Mucosa of descending colon (tissue), 3 donors: ENCODE measurements at regions not wholly inside any gene's neighbourhood (a gene's known extent, or its start where the extent isn't known, plus 50 kb on each side); places are given as distances from the start of the nearest gene placed in this dataset.

Experiments used
- ATAC-seq: fragments of 200-7000 bp; cut with Tn5 transposase; one replicate; pipeline ENCODE4 v1.9.1; 2020; ENCODE audit warnings: mild to moderate bottlenecking, moderate library complexity
- DNase-seq, 3 donors: peaks; one replicate each; pipeline ENCODE4 v3.0.0-alpha.2; 2020
- H3K36me3 ChIP-seq: fragments of 200-600 bp; one replicate; pipeline ENCODE4 v1.8.0; 2021; ENCODE audit warnings: low read depth, mild to moderate bottlenecking
- H3K4me1 ChIP-seq: fragments of 200-600 bp; one replicate; pipeline ENCODE4 v1.8.0; 2021; ENCODE audit warnings: low read depth, mild to moderate bottlenecking
- H3K4me3 ChIP-seq: fragments of 200-600 bp; one replicate; pipeline ENCODE4 v1.8.0; 2021; ENCODE audit warnings: mild to moderate bottlenecking
- H3K9me3 ChIP-seq: fragments of 200-600 bp; one replicate; pipeline ENCODE4 v1.8.0; 2021; ENCODE audit warnings: mild to moderate bottlenecking
- intact Hi-C, 2 donors: fragments of 100-400 bp; cut with DNase I in 1 of 2; cut with micrococcal nuclease in 1 of 2; formaldehyde crosslinking; loops; one replicate each; pipeline versions ENCODE4 v1.11.0 to v1.11.1; 2022; cut with DNase I, micrococcal nuclease
- TF ChIP-seq, protein P1 (sequence below): fragments of 200-600 bp; IDR thresholded peaks from one replicate; pipeline ENCODE4 v1.8.0; 2022; ENCODE audit warnings: antibody characterized with exemption, mild to moderate bottlenecking
- donor health status: DM: no; HTN: no; CAD: no; lungs with moderate emphysema.
- donor health status: DM: no; HTN: no; CAD: no.
- donor health status: DM: no; HTN: yes; CAD: no.

DNA sequence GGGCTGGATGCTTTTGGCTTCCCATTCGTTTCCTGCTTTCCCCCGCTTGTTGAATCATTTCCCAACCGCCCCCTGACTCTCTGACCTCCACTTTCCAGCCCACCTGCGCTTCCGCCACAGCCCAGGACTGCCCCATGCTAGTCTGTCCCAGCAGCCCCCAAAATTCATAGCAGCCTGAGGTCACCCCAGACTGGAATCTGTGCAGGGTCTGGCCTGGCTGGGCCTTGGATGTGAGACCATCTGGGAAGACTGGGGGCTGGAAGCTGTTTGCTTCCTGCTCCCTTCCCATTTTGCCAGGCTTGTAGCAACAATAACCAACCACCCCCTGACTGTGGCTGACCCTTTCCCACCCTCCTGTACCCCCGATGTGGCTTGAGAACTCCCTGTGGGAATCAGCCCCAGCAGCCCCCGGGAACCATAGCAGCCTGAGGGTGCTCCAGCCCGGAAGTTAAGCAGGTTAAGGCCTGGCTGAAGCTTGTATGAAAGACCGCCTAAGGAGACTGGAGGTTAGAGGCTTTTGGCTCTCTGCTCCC lies 2290.8 kb downstream of the TP53TG3F start:
- Histone ChIP-seq H3K36me3 (no peaks in the 10 kb centered on the region), H3K9me3 (peaks cover 97% of the 10 kb centered on the region), H3K4me3 (no peak overlapping the region), H3K4me1 (no peaks in the 10 kb centered on the region)
- TF ChIP-seq, protein P1, sequence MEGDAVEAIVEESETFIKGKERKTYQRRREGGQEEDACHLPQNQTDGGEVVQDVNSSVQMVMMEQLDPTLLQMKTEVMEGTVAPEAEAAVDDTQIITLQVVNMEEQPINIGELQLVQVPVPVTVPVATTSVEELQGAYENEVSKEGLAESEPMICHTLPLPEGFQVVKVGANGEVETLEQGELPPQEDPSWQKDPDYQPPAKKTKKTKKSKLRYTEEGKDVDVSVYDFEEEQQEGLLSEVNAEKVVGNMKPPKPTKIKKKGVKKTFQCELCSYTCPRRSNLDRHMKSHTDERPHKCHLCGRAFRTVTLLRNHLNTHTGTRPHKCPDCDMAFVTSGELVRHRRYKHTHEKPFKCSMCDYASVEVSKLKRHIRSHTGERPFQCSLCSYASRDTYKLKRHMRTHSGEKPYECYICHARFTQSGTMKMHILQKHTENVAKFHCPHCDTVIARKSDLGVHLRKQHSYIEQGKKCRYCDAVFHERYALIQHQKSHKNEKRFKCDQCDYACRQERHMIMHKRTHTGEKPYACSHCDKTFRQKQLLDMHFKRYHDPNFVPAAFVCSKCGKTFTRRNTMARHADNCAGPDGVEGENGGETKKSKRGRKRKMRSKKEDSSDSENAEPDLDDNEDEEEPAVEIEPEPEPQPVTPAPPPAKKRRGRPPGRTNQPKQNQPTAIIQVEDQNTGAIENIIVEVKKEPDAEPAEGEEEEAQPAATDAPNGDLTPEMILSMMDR: no peak
- peak in 1 of 3 donors; percentile 15 for DNase-seq
- intact Hi-C loops: no loop called here
- no peak for ATAC-seq

DNA sequence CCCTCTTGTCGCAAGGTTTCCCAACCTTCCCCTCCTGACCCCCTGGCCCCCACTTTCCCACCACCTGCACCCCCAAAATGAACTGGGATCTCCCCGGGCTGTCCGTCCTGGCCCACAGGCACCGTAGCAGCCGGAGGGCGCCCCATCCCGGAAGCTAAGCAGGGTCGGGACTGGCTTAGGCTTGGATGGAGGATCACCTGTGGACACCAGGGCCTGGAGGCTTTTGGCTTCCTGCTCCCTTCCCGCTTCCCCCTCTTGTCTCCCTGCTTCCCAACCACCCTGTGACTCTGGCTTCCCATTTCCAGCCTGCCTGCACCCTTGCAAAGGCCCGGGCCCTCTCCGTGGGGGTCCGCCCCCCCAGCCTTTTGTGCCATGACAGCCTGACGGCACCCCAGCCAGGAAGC lies 2291.3 kb downstream of the TP53TG3F start:
- intact Hi-C loops: no loop called here
- H3K4me1 ChIP-seq: no peaks in the 10 kb centered on the region
- H3K36me3 ChIP-seq: no peaks in the 10 kb centered on the region
- ATAC-seq (no peak), DNase-seq (peak in 1 of 3 donors; percentile 14)
- peaks cover 97% of the 10 kb centered on the region for H3K9me3 ChIP-seq
- H3K4me3 ChIP-seq: no peak overlapping the region
- TF ChIP-seq, protein P1: no peak

DNA sequence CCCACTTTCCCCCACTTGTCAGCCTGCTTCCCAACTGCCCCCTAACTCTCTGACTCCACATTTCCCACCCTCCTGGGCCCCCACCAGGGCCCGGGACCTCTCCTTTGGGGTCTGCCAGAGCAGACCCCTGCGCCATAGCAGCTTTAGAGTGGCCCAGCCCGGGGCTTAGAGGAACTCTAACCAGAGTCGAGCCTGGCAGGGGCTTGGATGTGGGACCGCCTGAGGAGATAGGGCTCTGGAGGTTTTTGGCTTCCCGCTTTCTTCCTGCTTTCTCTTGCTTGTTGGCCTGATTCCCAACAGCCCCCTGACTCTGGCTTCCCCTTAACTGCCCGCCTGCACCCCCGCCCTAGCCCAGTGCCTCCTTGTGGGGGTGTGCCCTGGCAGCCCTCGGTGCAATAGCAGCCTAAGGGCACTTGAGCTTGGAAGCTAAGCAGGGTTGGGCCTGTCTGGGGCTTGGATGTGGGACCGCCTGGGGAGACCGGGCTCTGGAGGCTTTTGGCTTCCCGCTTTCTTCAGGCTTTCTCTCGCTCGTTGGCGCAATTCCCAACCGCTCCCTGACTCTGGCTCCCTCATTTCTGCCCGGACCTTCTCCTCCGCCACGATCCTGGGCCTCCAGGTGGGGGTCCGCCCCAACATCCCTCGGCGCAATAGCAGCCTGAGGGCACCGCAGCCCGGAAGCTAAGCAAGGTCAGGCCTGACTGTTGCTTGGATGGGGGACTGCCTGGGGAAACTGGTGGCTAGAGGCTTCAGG lies 2292.0 kb downstream of the TP53TG3F start:
- no peak for ATAC-seq
- TF ChIP-seq, protein P1: no peak
- DNase-seq: peak in 2 of 3 donors; percentile 14 to 36
- no peaks in the 10 kb centered on the region for H3K4me1 ChIP-seq
- peaks cover 95% of the 10 kb centered on the region for H3K9me3 ChIP-seq
- intact Hi-C loops: no loop called here
- H3K4me3 ChIP-seq: no peak overlapping the region
- no peaks in the 10 kb centered on the region for H3K36me3 ChIP-seq

DNA sequence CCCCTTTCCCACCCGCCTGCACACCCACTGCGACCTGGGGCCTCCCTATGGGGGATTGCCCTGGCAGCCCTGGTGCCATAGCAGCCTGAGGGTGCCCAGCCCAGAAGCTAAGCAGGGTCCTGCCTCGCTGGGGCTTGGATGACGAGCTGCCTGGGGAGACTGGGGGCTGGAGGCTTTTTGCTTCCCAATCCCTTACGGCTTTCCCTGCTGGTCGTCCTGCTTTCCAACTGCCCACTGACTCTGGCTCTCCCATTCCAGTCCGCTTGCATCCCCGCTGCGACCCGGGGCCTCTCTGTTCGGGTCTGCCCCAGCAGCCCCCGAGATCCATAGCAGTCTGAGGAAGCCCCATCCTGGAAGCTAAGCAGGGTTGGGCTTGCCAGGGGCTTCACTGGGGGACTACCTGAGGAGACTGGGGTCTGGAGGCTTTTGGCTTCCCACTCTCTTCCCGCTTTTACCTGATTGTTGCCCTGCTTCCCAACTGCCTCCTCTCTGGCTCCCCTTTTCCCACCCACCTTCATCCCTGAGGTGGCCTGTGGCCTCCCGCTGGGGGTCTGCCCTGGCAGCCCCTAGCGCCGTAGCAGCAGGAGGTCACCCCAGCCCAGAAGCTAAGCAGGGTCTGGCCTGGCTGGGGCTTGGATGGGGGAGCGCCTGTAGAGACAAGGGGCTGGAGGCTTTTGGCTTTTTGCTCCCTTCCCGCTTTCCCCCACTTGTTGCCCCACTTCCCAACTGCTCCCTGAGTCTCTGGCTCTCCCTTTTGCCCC lies 2292.8 kb downstream of the TP53TG3F start:
- intact Hi-C loops: no loop called here
- DNase-seq: peak in 1 of 3 donors; percentile 31
- no peak for ATAC-seq
- Histone ChIP-seq H3K4me1 (no peaks in the 10 kb centered on the region), H3K36me3 (no peaks in the 10 kb centered on the region), H3K9me3 (peaks cover 95% of the 10 kb centered on the region), H3K4me3 (no peak overlapping the region)
- TF ChIP-seq, protein P1: no peak

DNA sequence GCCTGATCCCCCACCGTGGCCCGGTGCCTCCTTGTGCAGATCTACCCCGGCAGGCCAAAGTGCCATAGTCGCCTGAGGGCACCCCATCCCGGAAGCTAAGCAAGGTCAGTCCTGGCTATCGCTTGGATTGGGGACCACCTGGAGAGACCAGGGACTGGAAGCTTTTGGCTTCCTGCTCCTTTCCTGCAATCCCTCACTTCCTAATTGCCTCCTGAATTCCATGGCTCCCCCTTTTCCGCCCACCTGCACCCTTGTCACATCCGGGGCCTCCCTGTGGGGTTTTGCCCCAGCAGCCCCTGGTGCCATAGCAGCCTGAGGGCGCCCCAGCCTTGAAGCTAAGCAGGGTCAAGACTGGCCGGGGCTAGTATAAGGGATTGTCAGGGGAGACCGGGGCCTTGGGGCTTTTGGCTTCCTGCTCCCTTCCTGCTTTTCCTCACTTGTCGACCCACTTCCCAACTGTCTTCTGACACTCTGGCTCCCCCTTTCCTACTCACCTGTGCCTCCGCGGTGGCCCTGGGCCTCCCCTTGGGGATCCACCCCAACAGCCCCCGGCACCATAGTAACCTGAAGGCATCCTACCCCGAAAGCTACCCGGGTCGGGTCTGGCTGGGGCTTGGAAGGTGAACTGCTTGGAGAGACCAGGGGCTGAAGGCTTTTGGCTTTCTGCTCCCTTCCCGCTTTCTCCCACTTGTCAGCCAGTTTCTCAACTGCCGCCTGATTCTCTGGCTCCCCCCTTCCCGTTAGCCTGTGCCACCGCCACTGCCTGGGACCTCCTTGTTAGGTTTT lies 2293.6 kb downstream of the TP53TG3F start:
- TF ChIP-seq, protein P1: no peak
- DNase-seq (peak in 1 of 3 donors; percentile 31), ATAC-seq (no peak)
- intact Hi-C loops: no loop called here
- no peaks in the 10 kb centered on the region for H3K4me1 ChIP-seq
- no peak overlapping the region for H3K4me3 ChIP-seq
- no peaks in the 10 kb centered on the region for H3K36me3 ChIP-seq
- peaks cover 97% of the 10 kb centered on the region for H3K9me3 ChIP-seq
